Activated CD8-positive, alpha-beta memory T cell treated with anti-CD3 and anti-CD28 coated beads for 48 hours (primary cell): ENCODE measurements at regions not wholly inside any gene's neighbourhood (a gene's known extent, or its start where the extent isn't known, plus 50 kb on each side); places are given as distances from the start of the nearest gene placed in this dataset.
"Not testable (repeated sequence)": the region's sequence is repeated elsewhere in the genome, so short reads cannot be mapped to it uniquely, and the experiment has no call there.

Experiments
- DNase-seq, 3 experiments: peaks; one replicate each; pipeline ENCODE4 v3.0.0-alpha.2; 2020; ENCODE audit warnings: low read depth in 2 of 3, low spot score in 2 of 3

- DNase-seq, result no peak
Measured at GRCh38 chr9:105098370-105098769, 146.1 kb upstream of the SLC44A1 start.

- DNase-seq, result no peak
Measured at GRCh38 chr9:105103776-105104175, 140.7 kb upstream of the SLC44A1 start.

GRCh38 chr9:105114318-105114717 is 130.1 kb upstream of the SLC44A1 start:
- DNase-seq, result no peak

- no peak for DNase-seq
Measured at GRCh38 chr9:105114964-105115728, 129.3 kb upstream of the SLC44A1 start.

GRCh38 chr9:105116052-105116868 is 128.2 kb upstream of the SLC44A1 start:
- no peak for DNase-seq

GRCh38 chr9:105117234-105117633 is 127.2 kb upstream of the SLC44A1 start:
- no peak for DNase-seq

- no peak for DNase-seq
Measured at GRCh38 chr9:105118636-105119035, 125.8 kb upstream of the SLC44A1 start.

GRCh38 chr9:105119156-105119555 is 125.3 kb upstream of the SLC44A1 start:
- no peak for DNase-seq

- DNase-seq, result no peak
Measured at GRCh38 chr9:105121861-105122430, 122.5 kb upstream of the SLC44A1 start.

- DNase-seq, result not testable (repeated sequence)
Measured at GRCh38 chr9:105124598-105124997, 119.9 kb upstream of the SLC44A1 start.

GRCh38 chr9:105126226-105126625 is 118.2 kb upstream of the SLC44A1 start:
- no peak for DNase-seq

- no peak for DNase-seq
Measured at GRCh38 chr9:105127863-105128220, 116.6 kb upstream of the SLC44A1 start.

- DNase-seq, result no peak
Measured at GRCh38 chr9:105128908-105129600, 115.4 kb upstream of the SLC44A1 start.

GRCh38 chr9:105129731-105130130 is 114.7 kb upstream of the SLC44A1 start:
- DNase-seq, result no peak

- no peak for DNase-seq
Measured at GRCh38 chr9:105131981-105132380, 112.5 kb upstream of the SLC44A1 start.

GRCh38 chr9:105132606-105133005 is 111.8 kb upstream of the SLC44A1 start:
- no peak for DNase-seq

- no peak for DNase-seq
Measured at GRCh38 chr9:105138306-105138801, 106.1 kb upstream of the SLC44A1 start.

- no peak for DNase-seq
Measured at GRCh38 chr9:105141146-105141975, 103.1 kb upstream of the SLC44A1 start.

- no peak for DNase-seq
Measured at GRCh38 chr9:105141976-105142250, 102.5 kb upstream of the SLC44A1 start.

GRCh38 chr9:105142406-105143135 is 101.9 kb upstream of the SLC44A1 start:
- DNase-seq, result no peak
